ENCODE measurements at regions not wholly inside any gene's neighbourhood (a gene's known extent, or its start where the extent isn't known, plus 50 kb on each side); places are given as distances from the start of the nearest gene placed in this dataset.

- TF ChIP-seq TEAD1 (CRISPR knock-in tag; IDR thresholded peaks at IDR 0.05) (no peak), SAP30 (IDR thresholded peaks at IDR 0.05; ENCODE audit: borderline replicate concordance, insufficient read depth, low read depth, low read length, poor library complexity, severe bottlenecking) (no peak), ARID3A (IDR thresholded peaks at IDR 0.05; ENCODE audit: borderline replicate concordance, low read depth, low read length) (no peak), NR2C2 (CRISPR knock-in tag; IDR thresholded peaks at IDR 0.05) (no peak), NR2C2 (tag; IDR thresholded peaks at IDR 0.05) (no peak), ZNF398 (CRISPR knock-in tag; IDR thresholded peaks at IDR 0.05) (no peak), CTCF (IDR thresholded peaks at IDR 0.05 in 2 of 3, conservative IDR thresholded peaks at IDR 0.05 in 1 of 3; ENCODE audit: insufficient read depth in 2 of 3, low read depth in 1 of 3, low read length in 3 of 3) (no peak), ASH1L (IDR thresholded peaks at IDR 0.05; ENCODE audit: borderline replicate concordance, low read depth, partially characterized antibody) (no peak), ZNF740 (CRISPR knock-in tag; IDR thresholded peaks at IDR 0.05) (no peak), ZNF740 (tag; IDR thresholded peaks at IDR 0.05) (no peak), CBX3 (IDR thresholded peaks at IDR 0.05; ENCODE audit: borderline replicate concordance in 1 of 2, low read length in 2 of 2) (no peak), EZH2 (IDR thresholded peaks at IDR 0.05; ENCODE audit: borderline replicate concordance, low read depth, low read length) (no peak), ZBTB12 (CRISPR knock-in tag; IDR thresholded peaks at IDR 0.05) (no peak), REST (IDR thresholded peaks at IDR 0.05; ENCODE audit: borderline replicate concordance) (no peak), REST (CRISPR knock-in tag; IDR thresholded peaks at IDR 0.05; ENCODE audit: low read depth) (no peak), IRF2 (CRISPR knock-in tag; IDR thresholded peaks at IDR 0.05) (no peak)
These were observed 180.2 kb upstream of the TTC14 start for GRCh38 chr3:180421721-180422120.
